GM21381 (cell line): ENCODE measurements at regions not wholly inside any gene's neighbourhood (a gene's known extent, or its start where the extent isn't known, plus 50 kb on each side); places are given as distances from the start of the nearest gene placed in this dataset.
A peak's percentile ranks its signal among the peaks of the same experiment; 100 is the strongest.
"Not testable (repeated sequence)": the region's sequence is repeated elsewhere in the genome, so short reads cannot be mapped to it uniquely, and the experiment has no call there.

Source experiments
- ATAC-seq: cut with Tn5 transposase; IDR thresholded peaks from one replicate; pipeline ENCODE4 v1.9.1; 2021; ENCODE audit warnings: mild to moderate bottlenecking, moderate library complexity; ENCODE audit not compliant: unreplicated experiment

DNA sequence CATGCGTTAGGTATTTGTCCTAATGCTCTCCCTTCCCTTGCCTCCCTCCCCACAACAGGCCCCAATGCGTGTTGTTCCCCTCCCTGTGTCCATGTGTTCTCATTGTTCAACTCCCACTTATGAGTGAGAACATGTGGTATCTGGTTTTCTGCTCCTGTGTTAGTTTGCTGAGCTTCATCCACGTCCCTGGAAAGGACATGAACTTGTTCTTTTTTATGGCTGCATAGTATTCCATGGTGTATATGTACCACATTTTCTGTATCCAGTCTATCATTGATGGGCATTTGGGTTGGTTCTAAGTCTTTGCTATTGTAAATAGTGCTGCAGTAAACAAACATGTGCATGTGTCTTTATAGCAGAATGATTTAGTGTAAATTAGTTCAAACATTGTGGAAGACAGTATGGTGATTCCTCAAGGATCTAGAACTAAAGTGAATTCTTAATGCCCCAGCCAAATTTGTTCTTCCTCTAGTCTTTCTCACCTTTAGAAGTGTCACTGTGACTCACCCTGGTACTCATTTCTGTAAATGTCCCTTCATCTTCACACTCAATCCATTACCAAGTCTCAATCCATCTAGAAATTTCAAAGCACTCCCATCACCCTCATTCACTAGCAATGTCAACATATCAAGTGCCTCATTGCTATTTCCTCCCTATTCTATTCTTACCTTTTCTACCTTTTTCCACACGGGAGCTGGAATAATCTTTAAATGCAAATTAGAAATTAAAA is 123.9 kb downstream of the MREG start:
- not testable (repeated sequence) for ATAC-seq

DNA sequence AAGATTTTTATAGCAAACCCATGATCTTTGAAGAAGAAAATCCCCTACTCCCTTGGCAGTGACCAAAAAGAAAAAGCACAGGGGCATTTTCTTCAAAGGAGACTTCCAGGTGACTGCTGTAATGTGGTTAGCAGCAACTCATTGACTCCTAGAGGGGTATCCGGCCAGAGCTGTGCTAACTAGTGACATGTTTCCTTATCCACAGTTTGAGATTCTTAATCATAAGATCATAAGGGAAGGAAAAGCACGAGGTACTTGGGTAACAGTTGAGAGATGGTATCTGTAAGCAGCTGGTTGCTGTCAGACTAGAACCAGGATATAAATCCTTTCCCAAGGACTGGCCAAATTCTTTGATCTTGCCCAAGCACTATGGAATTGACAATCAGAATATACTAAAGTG is 124.7 kb downstream of the MREG start:
- no peak for ATAC-seq

DNA sequence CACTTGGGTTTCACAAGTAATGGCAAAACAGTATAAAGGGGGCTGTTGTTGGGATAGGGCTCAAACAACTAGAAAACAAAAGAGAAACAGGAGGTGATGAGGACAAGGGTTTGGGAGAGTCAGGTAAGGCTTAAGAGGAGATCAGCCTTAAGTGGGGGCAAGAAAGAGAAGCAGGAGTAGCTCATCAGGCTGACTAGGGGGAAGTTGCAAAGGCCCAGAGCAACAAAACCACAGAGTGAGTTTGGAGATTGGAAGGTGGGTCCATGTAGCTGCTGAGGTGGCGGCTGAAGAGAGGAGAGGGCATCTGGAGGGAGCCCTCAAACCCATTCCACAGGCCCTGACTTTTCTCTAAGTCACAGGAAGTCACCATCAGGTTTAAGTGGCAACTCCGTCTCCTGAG is 126.0 kb downstream of the MREG start:
- no peak for ATAC-seq

DNA sequence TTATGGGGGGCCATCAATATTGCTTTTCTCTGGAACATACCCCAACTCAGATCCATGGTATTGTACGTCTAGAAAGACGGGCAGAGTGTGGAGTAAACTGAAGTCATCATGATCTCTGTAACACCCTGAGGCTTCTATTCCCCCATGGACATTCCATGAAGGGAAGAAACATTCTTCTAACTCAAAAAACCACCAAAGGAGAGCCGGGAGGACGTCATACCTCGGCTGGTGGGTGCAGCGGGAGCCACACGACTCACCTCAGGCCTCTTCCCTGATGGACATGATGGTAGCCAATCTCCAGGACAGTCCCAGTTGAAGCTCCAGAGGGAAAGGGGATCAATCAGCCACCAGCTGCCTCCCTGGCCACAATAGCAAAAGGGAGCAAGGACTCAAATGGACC is 127.3 kb downstream of the MREG start:
- no peak for ATAC-seq

DNA sequence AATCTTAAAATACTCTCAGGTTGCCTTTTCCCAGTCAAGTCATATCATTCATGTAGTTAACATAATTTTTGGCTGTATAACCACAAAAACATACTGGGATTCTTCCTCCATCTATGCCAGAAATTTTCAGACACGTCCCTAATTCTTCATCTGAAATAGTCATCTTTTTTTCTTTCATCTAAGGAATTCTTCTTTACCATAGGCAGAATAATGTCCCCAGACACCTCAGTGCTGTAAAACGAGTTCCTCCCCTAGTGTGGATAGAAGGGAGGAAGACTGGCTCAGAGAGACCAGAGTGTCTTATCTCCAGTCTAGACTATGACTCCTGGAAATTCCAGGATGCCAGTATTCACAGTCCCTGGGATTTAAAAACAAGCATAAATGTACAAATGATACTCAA is 127.8 kb downstream of the MREG start:
- no peak for ATAC-seq

DNA sequence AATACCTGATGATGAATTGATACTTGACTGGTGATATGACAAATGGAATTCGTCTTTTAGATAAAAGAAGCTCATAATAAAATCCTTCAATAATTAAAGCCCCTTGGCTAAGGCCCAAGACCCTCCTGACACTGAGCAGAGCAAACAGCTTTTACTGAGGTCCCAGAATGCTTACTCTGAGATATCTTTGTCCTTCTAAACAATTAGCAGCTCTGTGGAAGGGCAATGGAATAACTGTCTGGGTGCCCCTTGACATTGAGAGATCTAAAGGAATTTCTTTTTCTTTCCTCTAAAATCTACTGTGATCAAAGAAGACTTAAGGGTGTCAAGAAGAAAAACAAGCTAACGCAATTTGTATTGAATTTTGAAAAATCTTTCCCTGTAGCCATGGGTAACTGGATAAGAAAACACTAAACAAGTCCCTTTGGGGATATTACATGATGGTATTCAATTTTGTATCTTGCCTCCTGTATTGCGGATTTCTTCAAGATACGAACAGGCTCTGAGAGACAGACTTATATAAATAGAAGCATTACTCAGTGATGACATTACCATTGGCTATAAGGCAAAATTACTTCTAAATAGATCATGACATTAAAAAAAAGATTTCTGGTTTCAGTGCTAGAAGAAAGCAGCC is 128.8 kb downstream of the MREG start:
- no peak for ATAC-seq

DNA sequence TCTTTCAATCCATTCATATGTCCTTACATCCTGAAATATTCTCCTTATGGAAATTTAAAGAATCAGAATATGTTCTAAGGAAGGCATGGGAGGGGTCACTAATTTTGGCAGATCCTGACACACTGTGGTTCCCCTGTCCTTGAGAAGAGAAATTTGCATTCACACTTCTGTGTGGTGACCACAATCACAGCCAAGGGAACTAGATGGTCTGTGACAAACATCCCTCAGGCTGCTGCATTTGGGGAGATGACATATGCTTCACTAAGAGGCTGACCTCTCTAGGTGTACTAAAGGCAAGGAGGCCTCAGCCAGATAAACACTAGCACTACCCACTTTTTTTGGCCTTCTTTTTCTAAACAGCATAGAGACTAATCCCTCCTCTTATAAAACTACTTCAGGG is 129.6 kb downstream of the MREG start:
- ATAC-seq: peak; percentile 65

DNA sequence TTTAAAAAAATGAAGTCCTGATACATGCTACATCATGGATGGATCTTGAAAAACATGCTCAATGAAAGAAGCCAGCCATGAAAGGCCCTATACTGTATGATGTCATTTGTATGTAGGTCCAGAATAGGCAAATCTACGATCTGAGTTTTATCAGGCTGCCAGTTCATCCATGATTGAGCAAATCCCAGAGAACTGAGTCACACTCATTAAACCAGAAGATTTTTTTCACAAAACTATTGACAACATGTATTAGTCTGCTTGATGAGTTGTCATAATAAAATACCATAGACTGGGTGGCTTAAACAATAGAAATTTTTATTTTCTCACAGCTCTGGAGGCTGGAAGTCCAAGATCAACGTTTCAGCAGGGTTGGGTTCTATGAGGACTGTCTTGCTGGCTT is 130.7 kb downstream of the MREG start:
- no peak for ATAC-seq

DNA sequence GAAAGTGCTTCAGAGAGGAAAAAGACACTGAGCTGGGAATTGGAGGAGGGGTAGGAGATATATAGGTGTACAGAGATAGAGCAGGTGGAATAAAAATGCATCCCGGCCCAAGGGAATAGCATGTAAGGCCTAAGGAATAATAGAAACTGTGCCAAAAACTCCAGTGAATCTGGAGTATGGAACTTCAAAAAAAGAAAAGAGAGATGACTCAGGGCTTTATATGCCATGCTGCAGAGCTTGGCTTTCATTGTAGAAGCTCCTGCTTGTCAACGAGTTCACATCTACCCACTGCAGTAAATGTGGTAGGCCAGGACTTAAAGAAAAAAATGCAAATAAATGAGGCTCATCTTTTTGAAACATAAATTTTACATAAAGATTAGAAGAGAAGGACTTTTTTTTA is 131.8 kb downstream of the MREG start:
- no peak for ATAC-seq

DNA sequence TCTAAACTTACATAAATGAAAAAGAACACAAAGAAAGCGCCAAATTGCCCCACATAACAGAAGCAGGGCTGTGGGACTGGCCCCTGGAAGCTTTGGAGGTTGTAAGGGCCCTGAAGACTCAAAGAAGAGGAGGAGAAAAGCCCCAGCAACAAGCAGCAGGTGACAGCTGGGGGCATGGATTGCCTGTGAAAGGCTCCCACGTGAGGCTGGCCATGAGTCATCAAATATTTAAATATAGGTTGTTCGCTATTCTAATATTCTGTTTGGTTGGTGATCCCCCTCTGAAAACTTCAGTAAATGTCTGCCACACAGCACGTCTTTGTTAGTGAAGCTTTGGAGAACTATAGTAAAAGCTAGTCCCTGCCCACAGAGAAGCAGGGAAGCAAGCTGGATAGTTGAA is 132.4 kb downstream of the MREG start:
- no peak for ATAC-seq

DNA sequence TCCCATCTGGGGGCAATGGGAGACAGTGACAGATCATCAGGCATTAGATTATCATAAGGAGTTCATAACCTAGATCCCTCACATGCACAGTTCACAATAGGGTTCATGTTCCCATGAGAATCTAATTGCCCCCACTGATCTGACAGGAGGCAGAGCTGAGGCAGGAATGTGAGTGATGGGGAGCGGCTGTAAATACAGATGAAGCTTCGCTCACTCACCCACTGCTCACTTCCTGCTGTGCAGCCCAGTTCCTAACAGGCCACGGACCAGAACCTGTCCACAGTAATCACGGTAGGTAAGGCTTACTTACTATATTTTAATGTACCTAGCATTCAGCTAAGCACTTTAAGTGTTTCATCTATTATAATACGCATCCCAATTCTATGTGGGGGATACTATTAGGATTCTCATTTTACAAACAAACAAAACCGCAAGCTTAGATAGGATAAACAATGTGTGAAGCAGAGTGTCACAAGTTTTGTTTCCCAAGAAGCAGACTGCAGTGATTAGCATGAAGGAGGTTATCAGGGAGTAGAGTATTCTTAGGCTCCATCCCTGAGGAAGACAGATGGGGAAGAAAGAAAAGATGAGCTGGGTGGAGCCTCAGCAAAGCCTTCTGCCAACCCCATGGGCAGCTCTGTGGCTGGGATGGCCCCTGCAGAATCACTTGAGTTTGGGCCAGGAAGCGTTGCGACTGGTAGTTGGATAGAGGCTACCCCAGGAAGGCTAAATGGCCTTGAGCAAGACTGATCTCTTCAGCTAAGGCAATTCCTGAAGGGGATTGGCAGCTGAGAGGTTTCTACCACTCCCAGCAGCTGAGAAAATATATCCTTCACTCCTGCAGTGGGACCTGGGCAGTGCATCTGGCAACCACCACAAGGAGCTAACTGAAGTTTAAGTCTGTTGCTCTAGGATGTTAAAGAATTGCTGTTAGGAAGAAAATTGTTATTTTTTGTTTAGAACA is 133.1 kb downstream of the MREG start:
- no peak for ATAC-seq

DNA sequence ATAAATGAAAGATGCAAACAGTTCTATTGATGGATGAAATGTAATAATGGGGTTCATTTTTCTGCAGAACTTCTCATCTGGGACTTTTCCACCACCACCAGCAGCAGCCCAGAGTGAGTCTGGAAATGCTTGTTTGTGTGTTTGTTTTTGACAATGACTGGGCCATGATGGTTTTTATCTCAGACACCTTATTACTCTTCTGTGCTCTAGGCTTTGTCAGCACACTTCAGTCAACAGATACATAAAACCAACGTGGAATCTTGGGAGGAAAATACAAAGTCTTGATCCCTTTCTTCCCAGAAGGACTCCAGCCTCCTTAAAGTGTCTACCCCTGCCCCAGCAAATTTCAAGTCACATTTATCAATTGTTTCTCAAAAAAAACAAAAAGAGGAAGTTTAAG is 134.0 kb downstream of the MREG start:
- no peak for ATAC-seq

DNA sequence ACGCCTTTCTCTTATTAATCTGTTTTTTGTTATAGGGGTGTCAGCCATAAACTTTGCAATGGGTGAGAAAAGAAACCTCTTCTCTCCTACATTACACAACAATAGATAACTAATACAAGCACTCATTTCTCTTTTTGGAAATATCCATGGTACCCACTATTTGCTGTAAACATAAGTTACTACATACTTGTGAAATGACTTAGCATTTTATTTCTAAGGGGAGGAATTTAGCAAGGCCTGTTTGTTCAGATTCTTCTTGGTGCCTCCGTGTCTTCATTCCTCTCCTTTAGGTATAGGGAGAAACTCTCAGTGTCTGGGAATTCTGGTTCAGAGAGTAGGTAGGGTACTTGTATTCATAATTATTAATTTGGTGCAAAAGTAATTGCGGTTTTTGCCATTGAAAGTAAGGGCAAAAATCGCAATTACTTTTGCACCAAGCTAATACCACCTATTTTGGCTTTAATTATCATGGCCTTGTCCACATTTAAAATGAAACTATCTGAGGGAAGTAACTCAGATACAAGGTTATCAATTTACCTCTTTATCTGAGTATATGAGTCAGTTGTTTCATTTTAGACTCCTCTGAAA is 134.8 kb downstream of the MREG start:
- ATAC-seq: no peak

DNA sequence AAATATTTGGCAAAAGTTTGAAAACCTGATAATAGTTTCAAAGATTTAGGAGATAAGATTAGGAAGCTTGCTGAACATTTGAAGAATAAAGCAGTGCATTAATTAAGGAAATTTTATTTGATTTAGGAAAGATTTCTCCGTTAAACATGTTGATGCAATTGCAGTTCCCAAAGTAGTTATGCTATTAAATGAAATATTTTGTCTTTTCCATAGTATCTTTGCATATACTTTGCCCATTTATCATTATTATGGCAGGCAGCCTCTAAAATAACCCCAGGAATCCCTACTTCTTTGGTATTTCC is 136.5 kb downstream of the MREG start:
- no peak for ATAC-seq

DNA sequence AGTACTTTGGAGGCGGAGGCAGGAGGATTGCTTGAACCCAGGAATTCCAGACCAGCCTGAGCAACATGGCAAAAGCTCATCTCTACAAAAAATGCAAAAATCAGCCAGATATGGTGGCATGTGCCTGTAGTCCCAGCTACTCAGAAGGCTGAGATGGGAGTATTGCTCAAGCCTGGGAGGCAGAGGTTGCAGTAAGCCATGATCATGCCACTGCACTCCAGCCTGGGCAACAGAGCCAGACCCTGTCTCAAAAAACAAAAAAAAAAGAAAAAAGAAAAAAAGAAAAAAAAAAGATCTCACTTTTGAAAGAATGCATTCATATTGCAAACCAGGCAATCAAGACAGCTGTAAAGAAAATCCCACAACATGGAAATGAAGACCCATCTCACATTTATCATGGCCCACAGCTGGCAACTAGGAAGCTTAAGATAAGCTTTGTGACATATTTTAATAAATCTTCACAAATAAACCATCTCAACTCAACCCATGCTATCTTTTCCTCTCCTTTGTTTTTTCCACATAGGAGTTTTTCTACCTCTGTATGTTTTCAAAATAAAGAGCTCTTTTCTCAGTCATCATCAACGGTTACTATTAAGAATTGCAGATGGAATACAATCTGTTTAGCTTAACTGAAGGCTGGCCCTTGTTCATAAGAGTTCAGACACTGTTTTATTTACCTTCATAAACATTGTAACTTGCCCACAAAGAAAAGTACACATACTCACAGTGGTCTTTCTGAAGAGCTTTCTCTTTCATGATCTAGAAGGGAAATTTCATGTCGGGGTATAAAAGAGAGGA is 137.0 kb downstream of the MREG start:
- ATAC-seq: no peak

DNA sequence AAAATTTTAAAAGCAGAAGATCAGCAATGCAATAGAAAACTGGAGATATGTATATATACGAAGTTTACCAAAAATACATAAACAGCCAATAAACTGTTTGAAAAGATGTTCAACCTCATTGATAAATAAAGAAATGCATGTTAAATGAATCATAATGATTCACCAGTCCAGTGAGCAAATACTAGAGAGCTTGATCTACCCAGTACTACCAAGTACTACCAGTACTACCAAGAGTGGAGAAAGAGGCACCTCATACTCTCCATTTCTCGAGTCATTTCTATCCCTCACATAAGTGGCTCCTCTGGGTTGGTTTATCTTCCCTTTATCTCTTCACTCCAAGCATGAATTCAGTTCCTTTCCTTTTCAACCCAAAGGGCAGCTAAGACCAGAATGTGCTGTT is 138.9 kb downstream of the MREG start:
- no peak for ATAC-seq

DNA sequence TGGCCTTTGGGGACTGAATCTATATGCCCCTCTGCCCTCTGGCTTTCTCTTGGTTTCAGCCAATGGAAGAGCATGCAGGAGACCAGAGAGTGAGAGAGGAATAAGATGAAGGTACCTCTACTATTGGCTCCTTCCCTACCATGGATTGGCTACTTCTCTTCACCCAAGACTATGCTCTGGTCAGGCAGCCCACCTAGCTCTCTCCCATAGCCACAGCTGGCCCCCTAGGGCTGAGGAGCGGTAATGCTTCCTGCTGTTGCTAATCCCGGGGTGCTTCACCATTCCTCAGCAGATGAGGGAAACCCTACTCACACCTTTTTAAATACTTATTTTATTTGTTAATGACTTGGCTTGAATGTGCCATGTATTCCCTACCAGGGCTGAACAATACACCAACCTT is 142.4 kb downstream of the MREG start:
- no peak for ATAC-seq

DNA sequence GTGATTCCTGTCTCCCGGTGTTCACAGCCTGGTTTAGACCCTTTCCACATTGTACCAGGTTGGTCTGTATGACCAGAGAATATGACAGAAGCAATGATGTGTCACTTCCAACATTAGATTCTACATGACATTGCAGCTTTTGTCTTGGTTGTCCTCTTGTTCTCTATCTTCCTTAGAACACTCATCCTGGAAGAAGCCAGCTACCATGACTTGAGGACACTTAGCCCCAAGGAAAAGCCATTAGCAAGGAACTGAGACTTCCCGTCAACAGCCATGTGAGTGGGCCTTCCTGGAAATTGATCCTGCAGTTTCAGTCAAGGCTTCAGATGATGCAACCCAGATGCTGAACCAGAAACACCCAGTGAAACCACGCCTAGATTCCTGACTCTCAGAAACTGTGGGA is 143.3 kb downstream of the MREG start:
- ATAC-seq: no peak

DNA sequence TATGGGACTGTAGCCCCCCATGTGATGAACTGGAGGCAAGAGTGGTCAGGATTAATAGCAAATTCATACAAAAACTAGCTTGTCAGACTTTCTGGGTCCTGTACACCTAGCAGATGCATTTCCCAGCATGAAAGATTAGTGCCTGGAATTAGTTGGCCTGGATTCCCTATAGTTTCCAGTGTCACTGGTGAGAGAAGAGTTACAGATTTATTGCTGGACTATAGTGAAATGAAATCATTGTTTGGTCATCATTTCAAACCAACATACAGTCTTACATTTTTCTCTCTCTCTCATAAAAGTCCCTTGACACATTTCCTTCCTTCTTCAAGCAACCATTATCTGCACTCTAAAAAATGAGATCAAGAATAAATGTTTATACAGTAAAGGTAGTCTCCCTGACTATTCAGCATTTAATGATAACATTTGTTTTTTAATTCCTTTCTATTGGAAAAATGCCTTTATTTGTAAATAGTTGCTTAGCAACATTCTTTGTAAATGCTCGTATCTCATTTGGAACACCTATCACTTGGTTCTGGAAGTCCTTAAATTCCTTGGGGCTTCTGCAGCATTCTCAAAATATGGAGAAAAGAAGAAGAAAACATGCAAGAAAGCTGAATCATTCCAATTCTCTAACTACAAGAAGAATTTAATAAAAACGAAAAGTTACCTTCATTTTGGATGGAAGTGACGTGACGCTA is 144.4 kb downstream of the MREG start:
- no peak for ATAC-seq

DNA sequence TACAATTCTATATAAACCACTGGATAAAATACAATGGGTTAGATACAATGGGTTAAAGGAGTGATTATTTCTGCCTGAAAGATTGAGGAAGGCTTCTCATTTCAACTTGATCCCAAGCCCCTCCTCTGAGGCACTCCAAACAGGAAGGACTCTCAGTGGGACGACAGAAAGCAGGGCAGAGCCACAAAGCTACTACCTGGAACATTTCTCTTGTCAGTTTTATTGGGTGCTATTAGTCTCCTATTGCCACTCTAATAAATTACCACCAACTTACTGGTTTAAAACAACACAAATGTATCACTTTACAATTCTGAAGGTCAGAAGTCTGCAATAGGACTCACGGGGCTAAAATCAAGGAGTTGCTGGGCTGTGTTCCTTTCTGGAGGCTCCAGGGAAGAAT is 146.7 kb downstream of the MREG start:
- no peak for ATAC-seq
